Endodermal cell (in vitro differentiated cells): ENCODE measurements at regions not wholly inside any gene's neighbourhood (a gene's known extent, or its start where the extent isn't known, plus 50 kb on each side); places are given as distances from the start of the nearest gene placed in this dataset.

Experiments
- DNase-seq: peaks from one replicate; pipeline ENCODE4 v3.0.0-alpha.2; 2017
- H3K27ac ChIP-seq: 2 replicates; pipeline ENCODE4 v1.5.1; 2013; ENCODE audit warnings: mild to moderate bottlenecking, low read depth, low read length, moderate library complexity
- H3K27me3 ChIP-seq: 2 replicates; pipeline ENCODE4 v1.6.1; 2013; ENCODE audit warnings: mild to moderate bottlenecking, low read length, moderate library complexity; ENCODE audit not compliant: insufficient read depth, control insufficient read depth, poor library complexity, severe bottlenecking
- H3K36me3 ChIP-seq: 2 replicates; pipeline ENCODE4 v1.7.0; 2013; ENCODE audit warnings: mild to moderate bottlenecking, low read length, moderate library complexity; ENCODE audit not compliant: control insufficient read depth, insufficient read depth
- H3K4me1 ChIP-seq: one replicate; pipeline ENCODE4 v1.7.0; 2013; ENCODE audit warnings: low read length; ENCODE audit not compliant: control insufficient read depth, insufficient read depth
- H3K4me3 ChIP-seq: 2 replicates; pipeline ENCODE4 v1.5.1; 2013; ENCODE audit warnings: mild to moderate bottlenecking, low read length, moderate library complexity
- H3K9ac ChIP-seq: 2 replicates; pipeline ENCODE4 v1.6.1; 2013; ENCODE audit warnings: mild to moderate bottlenecking, low read length, moderate library complexity; ENCODE audit not compliant: poor library complexity, severe bottlenecking; ENCODE audit errors: extremely low read depth
- H3K9me3 ChIP-seq: 2 replicates; pipeline ENCODE4 v1.6.1; 2013; ENCODE audit warnings: mild to moderate bottlenecking, low read length, moderate library complexity; ENCODE audit not compliant: control insufficient read depth
- H3K27ac Mint-ChIP-seq: 2 replicates; pipeline ENCODE4 v1.8.0; 2020; ENCODE audit warnings: mixed read lengths
- H3K27me3 Mint-ChIP-seq: 2 replicates; pipeline ENCODE4 v1.8.0; 2021; ENCODE audit warnings: mild to moderate bottlenecking, mixed read lengths; ENCODE audit not compliant: insufficient read depth
- H3K36me3 Mint-ChIP-seq: 2 replicates; pipeline ENCODE4 v1.8.0; 2020; ENCODE audit warnings: low read depth, mixed read lengths
- H3K4me1 Mint-ChIP-seq: 2 replicates; pipeline ENCODE4 v1.8.0; 2020; ENCODE audit warnings: mixed read lengths
- H3K4me3 Mint-ChIP-seq: 2 replicates; pipeline ENCODE4 v1.8.0; 2020; ENCODE audit warnings: mild to moderate bottlenecking, moderate library complexity, mixed read lengths
- H3K9me3 Mint-ChIP-seq: 2 replicates; pipeline ENCODE4 v1.8.0; 2020; ENCODE audit warnings: mild to moderate bottlenecking, mixed read lengths
- WGBS, 2 experiments: methylation state at CpG; one replicate each; pipeline versions ENCODE4 v1.1.5 to v1.1.7; 2013; ENCODE audit warnings: missing lambda C conversion rate in 2 of 2, mixed read lengths in 1 of 2; ENCODE audit not compliant: insufficient coverage in 1 of 2, insufficient read length in 1 of 2; 5-methylcytosine and 5-hydroxymethylcytosine counted together
- TF ChIP-seq, protein P1 (sequence below): fragments of 200-600 bp; sonication (generic); conservative IDR thresholded peaks from 2 replicates; pipeline ENCODE4 v1.5.0; 2021; ENCODE audit warnings: antibody characterized with exemption, mild to moderate bottlenecking

DNA sequence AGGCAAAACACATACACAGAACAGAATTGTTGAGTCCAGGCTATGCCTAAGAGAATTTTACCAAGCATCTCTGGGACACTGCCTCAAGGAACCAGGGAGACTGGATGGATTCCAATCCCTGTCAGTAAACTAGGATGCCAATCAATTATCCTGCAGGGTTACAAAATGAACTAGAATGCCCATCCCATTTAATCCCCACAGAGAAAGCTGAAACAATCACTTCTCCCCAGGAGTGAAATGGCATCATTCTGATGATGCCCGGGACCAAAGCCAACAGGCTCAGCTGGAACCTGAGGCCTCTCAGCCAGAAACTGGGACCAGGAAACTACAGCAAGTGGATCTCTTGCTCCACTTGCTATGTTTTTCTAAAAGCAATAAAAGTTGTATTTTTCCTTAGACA is 130.0 kb upstream of the TJP1 start:
- no peak overlapping the region for H3K9ac ChIP-seq
- H3K9me3 Mint-ChIP-seq: no peaks in the 10 kb centered on the region
- no peak overlapping the region for H3K27ac Mint-ChIP-seq
- peaks cover 4% of the 10 kb centered on the region for H3K4me1 Mint-ChIP-seq
- no peak overlapping the region for H3K27ac ChIP-seq
- WGBS, 2 experiments: 72% methylated on average over 1 of the region's 1 CpG; no CpG with 5 or more reads in 1 of the 2 experiments
- H3K4me3 Mint-ChIP-seq: no peak overlapping the region
- H3K9me3 ChIP-seq: no peaks in the 10 kb centered on the region
- H3K4me1 ChIP-seq: no peaks in the 10 kb centered on the region
- DNase-seq: no peak
- no peaks in the 10 kb centered on the region for H3K27me3 Mint-ChIP-seq
- no peak overlapping the region for H3K4me3 ChIP-seq
- TF ChIP-seq, protein P1, sequence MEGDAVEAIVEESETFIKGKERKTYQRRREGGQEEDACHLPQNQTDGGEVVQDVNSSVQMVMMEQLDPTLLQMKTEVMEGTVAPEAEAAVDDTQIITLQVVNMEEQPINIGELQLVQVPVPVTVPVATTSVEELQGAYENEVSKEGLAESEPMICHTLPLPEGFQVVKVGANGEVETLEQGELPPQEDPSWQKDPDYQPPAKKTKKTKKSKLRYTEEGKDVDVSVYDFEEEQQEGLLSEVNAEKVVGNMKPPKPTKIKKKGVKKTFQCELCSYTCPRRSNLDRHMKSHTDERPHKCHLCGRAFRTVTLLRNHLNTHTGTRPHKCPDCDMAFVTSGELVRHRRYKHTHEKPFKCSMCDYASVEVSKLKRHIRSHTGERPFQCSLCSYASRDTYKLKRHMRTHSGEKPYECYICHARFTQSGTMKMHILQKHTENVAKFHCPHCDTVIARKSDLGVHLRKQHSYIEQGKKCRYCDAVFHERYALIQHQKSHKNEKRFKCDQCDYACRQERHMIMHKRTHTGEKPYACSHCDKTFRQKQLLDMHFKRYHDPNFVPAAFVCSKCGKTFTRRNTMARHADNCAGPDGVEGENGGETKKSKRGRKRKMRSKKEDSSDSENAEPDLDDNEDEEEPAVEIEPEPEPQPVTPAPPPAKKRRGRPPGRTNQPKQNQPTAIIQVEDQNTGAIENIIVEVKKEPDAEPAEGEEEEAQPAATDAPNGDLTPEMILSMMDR: no peak
- H3K36me3 ChIP-seq: peaks cover 4% of the 10 kb centered on the region
- H3K27me3 ChIP-seq: no peaks in the 10 kb centered on the region
- H3K36me3 Mint-ChIP-seq: peaks cover 6% of the 10 kb centered on the region

DNA sequence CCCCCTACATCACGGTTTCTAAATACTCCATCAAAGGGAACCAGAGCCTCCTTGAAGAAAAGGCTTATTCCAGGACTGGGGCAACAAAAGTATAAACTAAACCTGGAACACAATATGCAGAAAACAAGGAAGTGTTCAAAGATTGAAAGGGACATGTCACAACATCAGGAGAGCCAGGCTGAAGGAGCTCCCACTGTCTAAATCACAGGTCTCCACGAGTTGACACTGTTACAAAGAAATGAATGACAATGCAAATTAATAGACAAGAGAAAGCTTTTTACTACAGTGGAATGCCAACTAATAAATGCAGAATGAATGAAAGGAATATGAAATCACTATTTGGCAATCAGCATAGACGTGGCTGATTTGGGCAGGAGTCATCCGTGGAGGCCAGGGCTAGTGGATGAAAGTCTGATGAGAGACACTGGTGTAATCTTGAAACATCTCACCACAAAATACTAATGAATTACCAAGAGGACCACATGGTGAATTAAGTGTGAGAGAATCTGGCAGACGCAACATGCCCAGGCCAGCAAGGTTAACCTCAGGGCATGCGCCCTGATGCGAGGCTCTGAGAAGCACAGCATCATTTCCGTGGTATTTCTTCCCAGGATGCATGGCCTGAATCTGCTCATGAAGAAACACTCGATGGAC is 123.8 kb upstream of the TJP1 start:
- whole genome bisulfite sequencing, 2 experiments: 91 to 92% methylated on average over 5 to 9 of the region's 9 CpGs
- Histone ChIP-seq H3K27me3 (no peaks in the 10 kb centered on the region), H3K36me3 (no peaks in the 10 kb centered on the region), H3K27ac (no peak overlapping the region), H3K9me3 (no peaks in the 10 kb centered on the region), H3K9ac (no peak overlapping the region), H3K4me1 (no peaks in the 10 kb centered on the region), H3K4me3 (no peak overlapping the region)
- no peaks in the 10 kb centered on the region for H3K9me3 Mint-ChIP-seq
- peaks cover 8% of the 10 kb centered on the region for H3K4me1 Mint-ChIP-seq
- peaks cover 6% of the 10 kb centered on the region for H3K36me3 Mint-ChIP-seq
- TF ChIP-seq, protein P1: no peak
- no peak overlapping the region for H3K27ac Mint-ChIP-seq
- no peaks in the 10 kb centered on the region for H3K27me3 Mint-ChIP-seq
- H3K4me3 Mint-ChIP-seq: no peak overlapping the region
- DNase-seq: no peak

GRCh38 chr15:29944925-29945324 is 122.7 kb upstream of the TJP1 start:
- Mint-ChIP-seq H3K27ac (no peak overlapping the region), H3K27me3 (no peaks in the 10 kb centered on the region), H3K9me3 (no peaks in the 10 kb centered on the region), H3K36me3 (no peaks in the 10 kb centered on the region), H3K4me1 (peaks cover 9% of the 10 kb centered on the region), H3K4me3 (no peak overlapping the region)
- no peak for DNase-seq
- Histone ChIP-seq H3K9me3 (no peaks in the 10 kb centered on the region), H3K9ac (no peak overlapping the region), H3K27me3 (no peaks in the 10 kb centered on the region), H3K4me3 (no peak overlapping the region), H3K27ac (no peak overlapping the region), H3K4me1 (no peaks in the 10 kb centered on the region), H3K36me3 (no peaks in the 10 kb centered on the region)
- 97% methylated on average over 2 of the region's 2 CpGs; no CpG with 5 or more reads in 1 of the 2 experiments for WGBS, 2 experiments
- TF ChIP-seq, protein P1: no peak
